H4 (cell line): ENCODE measurements at regions not wholly inside any gene's neighbourhood (a gene's known extent, or its start where the extent isn't known, plus 50 kb on each side); places are given as distances from the start of the nearest gene placed in this dataset.
"Not testable (repeated sequence)": the region's sequence is repeated elsewhere in the genome, so short reads cannot be mapped to it uniquely, and the experiment has no call there.

Experiments
- DNase-seq: peaks from one replicate; pipeline ENCODE4 v3.0.0-alpha.2; 2015; ENCODE audit warnings: low spot score

DNA sequence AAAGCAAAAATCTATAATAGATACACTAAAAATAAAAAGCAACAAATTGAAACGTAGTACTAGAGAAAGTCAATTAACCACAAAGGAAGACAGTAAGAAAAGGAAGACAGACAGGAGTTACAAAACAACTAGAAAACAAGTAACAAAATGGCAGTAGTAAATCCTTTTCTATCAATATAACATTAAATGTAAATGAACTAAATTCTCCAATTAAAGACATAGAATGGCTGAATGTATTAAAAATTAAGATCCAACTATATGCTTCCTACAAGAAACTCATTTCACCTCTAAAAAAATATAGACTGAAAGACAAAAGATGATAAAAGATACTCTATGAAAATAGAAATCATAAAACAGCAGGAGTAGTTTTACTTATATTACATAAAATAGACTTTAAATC, 79.1 kb downstream of the CTH start:
- DNase-seq: no peak

DNA sequence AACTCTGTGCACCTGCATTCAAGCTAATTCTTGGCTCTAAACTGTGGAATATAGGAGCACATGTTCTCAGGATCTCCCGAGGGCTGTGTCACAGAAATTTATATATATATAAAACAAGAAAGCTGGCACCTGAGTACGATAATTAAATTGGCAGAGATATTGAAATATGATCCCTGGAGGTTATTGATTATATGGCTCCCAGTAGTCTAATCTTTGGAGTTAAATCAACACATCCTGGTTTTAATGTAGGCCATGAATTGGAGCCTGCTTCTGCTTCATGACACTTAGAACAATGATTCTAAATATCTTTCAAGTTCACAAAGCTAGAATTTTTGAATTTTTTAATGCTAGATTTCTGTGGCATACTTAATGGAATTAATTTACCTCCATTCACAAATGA, 84.3 kb downstream of the CTH start:
- no peak for DNase-seq

DNA sequence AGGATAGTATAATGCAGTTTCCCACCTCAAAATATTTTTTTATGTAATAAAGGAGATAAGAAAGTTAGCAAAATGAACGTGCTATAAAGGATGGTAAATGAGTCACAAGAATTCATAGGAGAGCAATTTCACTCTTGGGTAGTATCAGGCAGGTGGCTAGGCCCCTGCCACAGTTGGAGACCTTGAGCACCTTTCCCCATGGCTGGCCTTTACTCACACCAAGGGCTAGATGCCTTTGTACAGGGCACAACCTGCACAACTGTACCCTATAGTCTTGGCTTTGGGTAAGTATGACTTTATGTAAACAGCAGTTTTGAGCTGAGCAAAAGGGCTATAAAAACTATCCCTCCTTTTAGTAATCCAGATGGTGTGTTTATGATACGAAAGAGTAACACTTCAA, 85.1 kb downstream of the CTH start:
- no peak for DNase-seq

DNA sequence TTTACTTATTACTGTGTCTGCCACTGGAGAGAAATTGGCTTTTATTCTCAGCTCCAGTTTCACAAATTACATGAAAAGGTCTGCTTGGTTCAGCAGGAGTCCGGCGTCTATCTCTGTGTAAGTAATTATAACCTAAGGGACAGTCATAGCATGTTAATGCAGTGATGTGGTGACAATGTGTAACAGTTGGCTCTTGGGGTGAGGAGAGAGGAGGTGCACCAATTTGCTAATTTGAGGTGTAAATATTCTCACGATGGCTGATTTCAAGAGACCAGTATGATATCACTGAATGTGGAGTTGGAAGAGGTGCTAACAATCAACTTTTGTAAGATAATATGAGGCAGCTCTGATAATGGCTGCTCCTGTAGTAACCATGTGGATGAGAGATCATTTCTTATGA, 86.1 kb downstream of the CTH start:
- no peak for DNase-seq

DNA sequence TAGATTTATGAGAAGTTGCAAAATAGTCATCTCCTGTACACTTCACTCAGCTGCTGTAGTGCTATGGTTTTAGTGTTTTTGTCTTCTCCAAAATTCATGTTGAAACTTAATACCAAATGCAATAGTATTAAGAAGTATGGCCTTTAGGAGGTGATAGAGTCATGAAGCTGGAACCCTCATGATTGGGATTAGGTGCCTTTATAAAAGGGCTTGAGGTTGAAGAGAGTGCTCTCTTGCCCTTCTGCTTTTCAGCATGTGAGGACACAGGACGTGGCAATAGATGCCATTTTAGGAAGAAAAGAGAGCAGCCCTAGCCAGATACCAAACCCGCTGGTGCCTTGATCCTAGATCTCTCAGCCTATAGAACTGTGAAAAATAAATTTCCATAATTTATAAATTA, 87.6 kb downstream of the CTH start:
- DNase-seq: no peak

DNA sequence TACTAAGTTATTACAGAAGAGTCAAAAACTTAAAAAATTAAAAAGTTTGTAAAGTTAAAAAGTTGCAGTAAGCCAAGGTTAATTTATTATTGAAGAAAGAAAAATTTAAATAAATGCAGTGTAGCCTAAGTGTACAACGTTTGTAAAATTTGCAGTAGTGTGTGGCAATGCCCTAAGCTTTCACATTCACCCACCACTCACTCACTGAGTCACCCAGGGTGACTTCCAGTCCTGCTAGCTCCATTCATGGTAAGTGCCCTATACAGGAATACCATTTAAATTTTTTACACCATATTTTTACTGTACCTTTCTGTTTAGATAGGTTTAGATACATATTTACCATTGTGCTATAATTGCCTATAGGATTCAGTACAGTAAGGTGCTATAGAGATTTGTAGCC, 88.6 kb downstream of the CTH start:
- no peak for DNase-seq

DNA sequence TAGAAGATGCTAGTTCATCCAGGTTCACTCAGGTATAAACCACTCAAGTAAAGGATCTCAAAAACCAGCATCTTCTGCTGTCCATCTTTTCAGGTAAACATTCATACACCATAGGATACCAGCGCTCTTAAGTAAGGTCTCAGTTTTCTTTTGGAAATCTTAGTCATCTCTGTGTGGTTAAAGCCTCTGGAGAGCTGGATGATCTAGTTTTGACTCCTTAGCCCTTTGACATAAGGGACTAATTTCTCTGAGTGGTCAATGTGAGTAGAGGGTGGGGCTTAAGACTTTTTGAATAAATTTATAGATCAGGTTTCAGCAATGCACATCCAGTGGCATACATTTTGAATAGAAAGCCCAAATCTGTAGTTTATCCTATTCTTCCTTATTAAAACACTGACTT, 92.3 kb downstream of the CTH start:
- DNase-seq: no peak

DNA sequence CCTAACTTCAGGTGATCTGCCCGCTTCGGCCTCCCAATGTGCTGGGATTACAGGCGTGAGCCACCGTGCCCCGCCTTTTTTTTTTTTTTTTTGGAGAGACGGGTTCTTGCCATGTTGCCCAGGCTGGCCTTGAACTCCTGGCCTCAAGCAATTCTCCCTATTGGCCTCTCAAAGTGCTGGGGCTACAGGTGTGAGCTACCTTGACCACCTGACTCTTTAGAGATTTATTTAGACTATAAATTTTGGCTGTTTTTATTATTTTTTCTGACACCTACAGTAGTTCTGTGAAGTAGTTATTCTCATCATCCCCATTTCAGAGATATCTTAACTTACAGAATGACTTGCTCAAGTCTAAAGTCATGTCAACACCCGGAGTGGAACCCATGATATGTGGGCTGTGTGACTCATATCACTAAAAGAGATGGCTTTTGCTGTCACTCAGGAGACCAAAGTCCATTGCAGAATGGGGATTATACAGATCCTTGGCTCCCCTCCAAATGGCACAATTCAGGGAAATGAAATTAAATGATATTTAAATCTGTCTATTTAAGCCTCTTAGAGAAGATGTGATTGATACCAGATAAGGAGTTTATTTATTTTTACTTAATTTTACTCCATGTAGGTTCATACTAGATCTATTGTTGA, 93.2 kb downstream of the CTH start:
- no peak for DNase-seq

DNA sequence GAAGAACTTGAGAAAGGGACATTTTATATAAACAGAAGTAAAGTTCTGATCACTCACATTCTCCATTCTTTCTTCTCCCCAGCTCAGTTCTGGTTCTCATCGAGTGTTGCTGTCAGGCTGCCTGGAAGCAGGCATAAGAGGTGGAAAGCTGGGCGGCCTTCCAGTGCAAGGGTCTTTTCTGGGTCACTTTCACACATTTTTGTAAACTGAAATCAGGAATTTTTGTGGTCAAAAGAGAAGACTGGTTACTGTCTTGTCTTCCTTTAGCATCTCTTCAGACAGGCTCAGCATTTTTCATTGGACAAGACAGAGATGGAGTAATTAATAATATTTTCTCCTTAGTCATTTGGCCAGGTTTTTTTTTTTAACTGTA, 93.7 kb downstream of the CTH start:
- DNase-seq: no peak

DNA sequence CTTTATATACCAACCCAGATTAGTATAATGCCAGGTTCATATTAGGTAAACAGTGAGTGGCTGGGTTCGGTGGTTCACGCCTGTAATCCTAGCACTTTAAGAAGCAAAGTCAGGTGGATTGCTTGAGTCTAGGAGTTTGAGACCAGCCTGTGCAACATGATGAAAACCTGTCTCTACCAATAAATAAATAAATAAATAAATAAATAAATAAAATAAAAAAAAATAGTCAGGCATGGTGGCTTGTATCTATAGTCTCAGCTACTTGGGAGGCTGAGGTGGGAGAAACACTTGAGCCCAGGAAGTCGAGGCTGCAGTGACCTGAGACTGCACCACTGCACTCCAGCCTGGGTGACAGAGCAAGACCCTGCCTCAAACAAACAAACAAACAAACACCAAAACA, 96.9 kb downstream of the CTH start:
- DNase-seq: not testable (repeated sequence)

DNA sequence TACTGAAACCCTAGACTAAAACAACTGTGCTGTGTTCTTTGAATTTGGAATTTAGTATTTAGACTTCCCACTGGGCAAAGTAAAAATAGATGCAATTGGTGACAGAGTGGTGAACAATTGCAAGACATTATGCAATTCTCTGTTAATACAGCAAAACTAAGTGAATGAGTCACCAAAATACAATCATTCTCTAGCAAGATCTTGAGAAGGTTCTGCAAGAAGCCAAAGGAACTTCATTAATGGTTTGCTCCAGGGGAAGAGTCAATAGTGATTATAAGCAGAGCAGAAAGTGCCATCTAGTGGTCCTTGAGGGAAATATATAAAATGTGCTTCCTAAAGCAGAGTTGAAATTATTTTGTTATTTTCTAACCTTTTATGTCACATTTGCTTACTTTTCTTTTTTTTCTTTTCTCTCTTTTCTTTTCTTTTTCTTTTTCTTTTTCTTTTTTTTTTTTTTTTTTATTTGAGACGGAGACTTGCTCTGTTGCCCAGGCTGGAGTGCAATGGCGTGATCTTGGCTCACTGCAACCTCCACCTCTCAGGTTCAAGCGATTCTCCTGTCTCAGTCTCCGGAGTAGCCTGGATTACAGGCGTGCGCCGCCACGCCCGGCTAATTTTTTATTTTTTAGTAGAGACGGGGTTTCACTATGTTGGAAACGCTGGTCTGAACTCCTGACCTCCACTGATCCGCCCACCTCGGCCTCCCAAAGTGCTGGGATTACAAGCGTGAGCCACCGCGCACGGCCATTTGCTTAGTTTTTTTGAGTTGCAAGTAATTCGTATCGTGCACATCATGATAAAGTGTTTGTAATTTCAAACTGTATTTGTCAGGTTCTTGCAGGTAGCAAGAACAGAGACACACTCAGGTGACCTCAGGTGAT, 99.2 kb downstream of the CTH start:
- DNase-seq: peak; percentile 97

DNA sequence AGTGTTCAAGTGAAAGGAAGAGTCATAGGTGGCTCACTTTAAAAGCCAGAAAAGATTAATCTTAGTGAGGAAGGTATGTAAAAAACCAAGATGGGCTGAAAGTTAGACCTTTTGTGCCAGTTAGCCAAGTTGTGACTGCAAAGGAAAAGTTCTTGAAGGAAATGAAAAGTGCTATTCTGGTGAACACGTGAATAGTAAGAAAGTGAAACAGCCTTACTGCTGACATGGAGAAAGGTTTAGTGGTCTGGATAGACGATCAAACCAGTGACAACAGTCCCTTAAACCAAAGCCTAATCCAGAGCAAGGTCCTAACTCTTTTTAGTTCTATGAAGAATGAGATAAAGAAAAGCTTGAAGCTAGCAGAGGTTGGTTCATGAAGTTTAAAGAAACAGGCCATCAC, 106.4 kb downstream of the CTH start:
- DNase-seq: no peak

DNA sequence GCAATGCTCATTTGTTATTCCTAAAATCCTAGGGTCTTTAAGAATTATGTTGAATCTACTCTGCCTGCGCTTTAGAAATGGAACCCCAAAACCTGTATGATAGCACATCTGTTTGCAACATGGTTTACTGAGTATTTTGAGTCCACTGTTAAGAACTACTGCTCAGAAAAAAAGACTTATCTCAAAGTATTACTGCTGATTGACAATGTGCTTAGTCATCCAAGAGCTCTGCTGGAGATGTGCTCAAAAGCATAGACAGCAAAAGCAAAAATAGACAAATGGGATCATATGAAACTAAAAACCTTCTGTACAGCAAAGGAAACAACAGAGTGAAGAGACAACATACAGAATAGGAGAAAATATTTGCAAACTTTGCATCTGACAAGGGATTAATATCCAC, 107.0 kb downstream of the CTH start:
- no peak for DNase-seq

DNA sequence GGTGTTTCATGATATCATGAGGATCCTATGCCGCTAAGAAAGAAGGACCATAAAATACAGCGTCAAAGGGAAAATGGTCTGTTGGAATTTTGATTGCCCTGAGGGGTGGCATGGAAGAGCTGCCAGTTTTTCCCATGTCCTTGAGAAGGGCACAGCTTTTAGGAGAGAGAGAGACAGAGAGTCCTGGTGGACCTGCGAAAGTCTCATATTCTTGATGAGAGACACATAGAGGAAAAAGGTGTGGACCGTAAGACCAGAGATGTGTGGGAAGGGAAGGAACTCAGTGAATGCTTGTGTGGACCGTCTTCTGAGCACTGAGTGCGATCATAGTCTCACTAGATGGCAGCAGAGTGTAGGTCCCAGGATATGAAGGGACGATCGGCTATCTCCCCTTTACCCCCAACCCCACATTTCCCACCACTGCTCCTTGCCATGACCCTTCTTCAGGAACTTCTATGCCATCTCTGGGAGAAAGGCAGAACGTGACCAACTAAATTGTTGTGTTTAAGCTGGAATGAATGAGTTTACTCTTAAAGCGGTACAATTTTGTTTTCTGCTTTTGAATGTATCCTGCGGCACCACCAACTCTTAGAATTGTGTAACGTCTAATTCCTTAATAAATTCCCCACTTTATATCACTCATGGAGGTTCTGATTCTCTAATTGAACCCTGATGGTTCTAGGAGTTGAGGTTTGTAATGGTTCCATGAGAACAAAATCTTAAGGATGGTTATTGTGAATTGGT, 117.7 kb downstream of the CTH start:
- peak; percentile 58 for DNase-seq

DNA sequence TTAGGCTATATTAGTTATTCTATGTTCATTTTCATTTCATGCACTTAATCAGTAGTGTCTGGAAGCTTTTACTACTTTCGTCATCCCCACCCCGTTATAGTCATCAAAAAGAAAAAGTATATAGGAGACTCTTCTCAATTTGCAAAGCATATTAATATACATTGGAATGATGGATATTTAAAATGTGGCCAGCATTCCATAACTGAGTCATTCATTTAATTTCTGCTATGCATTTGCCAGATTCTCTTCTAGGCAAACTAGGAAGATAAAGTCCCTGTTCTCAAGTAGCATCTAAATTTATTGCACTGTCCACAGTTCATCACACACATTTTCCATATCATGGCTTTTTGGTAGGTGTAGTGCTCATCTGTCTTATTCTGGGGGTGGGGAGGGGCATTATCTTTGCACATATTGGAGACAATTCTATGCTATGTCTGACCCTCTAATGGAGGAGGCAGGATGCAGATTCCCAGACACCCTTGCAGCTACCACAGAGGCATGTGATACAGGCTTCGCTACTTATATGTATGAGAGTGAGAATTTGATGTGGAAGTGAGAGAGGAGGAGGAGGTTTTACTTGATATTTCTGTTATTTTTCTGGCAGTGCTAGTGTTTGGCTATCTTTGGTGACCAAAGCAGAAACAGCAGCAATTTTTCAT, 125.8 kb downstream of the CTH start:
- DNase-seq: no peak

DNA sequence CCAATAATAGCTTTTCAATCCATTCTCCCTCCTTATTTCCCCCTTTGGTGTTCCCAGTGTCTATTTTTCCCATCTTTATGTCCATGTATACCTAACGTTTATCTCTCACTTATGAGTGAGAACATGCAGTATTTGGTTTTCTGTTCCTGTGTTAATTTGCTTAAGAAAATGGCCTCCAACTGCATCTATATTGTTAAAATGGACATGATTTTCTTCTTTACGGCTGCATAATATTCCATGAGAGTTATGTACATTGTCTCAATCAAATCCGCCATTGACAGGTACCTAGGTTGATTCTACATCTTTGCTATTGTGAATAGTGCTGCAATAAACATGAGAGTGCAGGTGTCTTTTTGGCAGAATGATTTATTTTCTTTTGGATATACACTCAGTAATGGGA, 126.7 kb downstream of the CTH start:
- no peak for DNase-seq

DNA sequence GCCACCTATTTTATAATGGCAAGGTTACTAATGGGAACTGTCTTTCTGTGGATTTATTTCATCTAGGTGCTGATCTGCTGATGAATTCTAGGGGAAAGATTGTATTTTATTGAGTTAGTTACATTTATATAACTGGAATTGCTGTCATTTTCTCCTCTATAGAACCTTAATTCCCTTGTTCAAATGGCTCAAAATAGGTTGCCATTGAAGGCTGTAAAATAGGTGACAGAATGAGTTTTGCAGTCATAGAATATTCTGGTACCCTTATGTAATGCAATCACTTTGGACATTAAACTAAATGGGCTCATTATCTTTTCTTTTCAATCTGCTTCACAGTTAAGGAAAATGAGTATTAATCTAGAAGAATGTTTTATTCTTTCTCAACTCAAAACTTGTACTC, 131.0 kb downstream of the CTH start:
- DNase-seq: no peak

DNA sequence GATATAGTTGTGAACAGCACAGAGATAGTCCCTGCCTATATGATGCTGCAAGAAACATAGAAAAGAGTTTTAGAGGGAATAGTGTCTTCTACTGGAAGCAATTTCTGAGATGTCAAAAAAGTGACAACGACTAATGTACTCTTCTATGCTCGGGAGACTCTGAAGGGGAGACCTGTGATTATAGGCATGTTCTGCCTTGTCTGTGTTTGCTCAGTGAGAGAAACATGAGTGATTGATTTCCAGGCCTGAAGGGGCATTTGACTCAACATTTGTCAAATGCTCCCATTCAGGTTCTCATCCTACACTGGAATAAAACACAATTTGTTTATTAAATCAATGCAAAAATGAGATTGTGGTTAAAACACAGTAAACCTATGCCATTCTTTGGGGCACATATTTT, 131.8 kb downstream of the CTH start:
- DNase-seq: no peak

DNA sequence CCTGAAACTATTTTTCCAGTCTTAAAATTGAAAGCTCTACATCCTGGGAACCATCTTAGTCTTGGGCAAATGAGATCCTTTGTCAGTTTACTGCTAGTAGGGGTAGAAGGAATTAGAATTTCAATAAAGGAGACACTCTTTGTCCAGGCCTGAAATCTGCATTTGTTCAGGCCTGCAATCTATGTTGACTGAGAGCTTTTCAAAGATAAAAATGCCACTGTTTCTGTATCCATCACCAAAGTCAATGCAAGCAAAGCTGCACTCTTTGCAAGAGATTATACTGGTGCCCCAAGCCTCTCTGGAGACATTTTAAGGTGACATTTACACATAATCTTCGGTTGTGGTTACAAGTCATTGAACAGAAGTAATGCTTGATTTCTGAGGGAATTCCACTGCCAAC, 135.7 kb downstream of the CTH start:
- DNase-seq: no peak

DNA sequence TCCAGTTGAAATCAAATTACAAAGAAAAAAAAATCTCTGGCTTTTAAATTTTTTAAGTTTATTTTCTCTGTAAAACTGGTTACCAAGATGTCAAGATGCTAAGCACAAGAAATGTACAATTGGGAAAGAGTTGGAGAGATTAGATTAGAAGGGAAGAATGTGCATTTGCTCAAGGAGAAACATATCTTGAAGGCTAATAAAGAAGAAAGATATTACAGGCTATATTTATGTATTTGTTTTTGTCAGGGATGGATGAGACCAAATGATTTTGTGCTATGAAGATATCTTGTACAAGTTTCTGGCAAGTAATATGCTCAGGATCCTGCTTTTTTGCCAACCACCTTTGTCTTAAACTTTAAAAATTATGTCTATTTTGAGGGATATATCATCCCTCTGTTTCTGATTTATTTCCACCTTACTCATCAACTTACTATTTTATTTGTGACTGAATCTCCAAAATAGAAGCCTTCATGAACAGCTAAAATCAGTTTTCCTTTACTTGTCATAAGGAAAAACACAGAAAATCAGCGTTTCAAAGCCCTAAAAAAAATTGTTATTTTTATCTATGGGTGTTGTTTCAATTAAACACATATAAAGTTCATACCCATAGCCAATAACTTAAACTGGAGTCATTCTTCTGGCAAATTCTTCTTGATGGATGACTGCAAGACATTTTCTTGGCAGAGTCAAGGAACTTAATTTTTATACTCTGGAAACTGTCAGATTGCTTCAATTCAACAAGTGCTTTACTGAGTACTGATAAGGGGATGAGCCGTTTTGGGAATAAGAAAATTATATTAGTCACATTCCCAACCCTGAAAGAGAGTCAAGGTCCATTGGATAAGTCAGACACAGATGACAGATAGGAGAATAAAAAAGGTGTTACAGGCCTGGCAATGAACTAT, 141.8 kb downstream of the CTH start:
- no peak for DNase-seq

DNA sequence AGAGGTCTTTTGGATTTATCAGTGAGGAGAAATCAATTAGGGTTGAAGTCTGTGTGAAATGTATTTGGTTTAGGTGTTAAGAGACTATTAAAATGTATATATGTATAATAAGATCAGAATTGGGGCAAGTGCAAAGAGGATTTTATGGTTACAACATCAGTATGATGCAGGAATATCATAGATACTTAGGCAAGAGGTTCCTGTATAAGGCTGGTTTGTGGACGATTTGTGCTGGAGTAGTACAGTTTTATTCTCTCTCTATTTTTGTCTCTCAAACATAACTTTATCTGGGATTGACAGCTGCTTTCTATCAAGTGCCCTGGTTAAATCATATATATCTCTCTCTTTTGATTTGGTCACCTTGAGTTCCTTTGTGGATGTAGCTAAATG, 142.5 kb downstream of the CTH start:
- no peak for DNase-seq
